IMR-90 (cell line): ENCODE measurements at regions not wholly inside any gene's neighbourhood (a gene's known extent, or its start where the extent isn't known, plus 50 kb on each side); places are given as distances from the start of the nearest gene placed in this dataset.

Experiments used
- ATAC-seq: fragments of 200-7000 bp; cut with Tn5 transposase; 2 replicates; pipeline ENCODE4 v1.9.1; 2020; ENCODE audit warnings: low read depth, mild to moderate bottlenecking, moderate library complexity
- BruUV-seq: library from RNA; stranded (reverse); fragments of 400-500 nt; replicated peaks from 2 replicates; lab custom pipeline; 2021; lab: Mats Ljungman, UMichigan
- CTCF ChIA-PET: fragments of 300-600 bp; formaldehyde crosslinking; extraction: SDS; loops from one replicate; lab custom pipeline; 2021; ENCODE audit warnings: antibody characterized with exemption; lab: Yijun Ruan, JAX
- POLR2A ChIA-PET: fragments of 300-600 bp; sonication (Branson Sonifier 250); formaldehyde crosslinking; loops from one replicate; lab custom pipeline; 2022; ENCODE audit warnings: antibody characterized with exemption; ENCODE audit not compliant: unreplicated experiment; lab: Charles Lee
- DNase-seq: peaks from one replicate; pipeline ENCODE4 v3.0.0; 2013
- H2AFZ ChIP-seq: replicated peaks from 2 replicates; pipeline ENCODE3; 2013; ENCODE audit warnings: low read length, mild to moderate bottlenecking; ENCODE audit not compliant: poor library complexity
- H2AK5ac ChIP-seq: 2 replicates; pipeline ENCODE4 v1.6.1; 2013; ENCODE audit warnings: low read depth, low read length, inconsistent platforms
- H2AK9ac ChIP-seq: replicated peaks from 2 replicates; pipeline ENCODE3; 2013; ENCODE audit warnings: mild to moderate bottlenecking, low read depth, low read length, moderate library complexity; ENCODE audit not compliant: poor library complexity
- H2BK120ac ChIP-seq: 2 replicates; pipeline ENCODE4 v1.6.1; 2013; ENCODE audit warnings: low read depth, low read length, inconsistent platforms
- H2BK15ac ChIP-seq: 3 replicates; pipeline ENCODE4 v1.6.1; 2013; ENCODE audit warnings: low read depth, low read length, inconsistent platforms
- H2BK20ac ChIP-seq: 2 replicates; pipeline ENCODE4 v1.6.1; 2013; ENCODE audit warnings: low read depth, mild to moderate bottlenecking, inconsistent platforms, low read length, moderate library complexity
- H2BK5ac ChIP-seq: 2 replicates; pipeline ENCODE4 v1.6.1; 2013; ENCODE audit warnings: mild to moderate bottlenecking, low read depth, low read length, inconsistent platforms; ENCODE audit not compliant: poor library complexity, severe bottlenecking
- H3K14ac ChIP-seq: replicated peaks from 2 replicates; pipeline ENCODE4 v1.6.1; 2013; ENCODE audit warnings: low read depth, low read length, inconsistent platforms
- H3K18ac ChIP-seq: 2 replicates; pipeline ENCODE4 v1.6.1; 2013; ENCODE audit warnings: low read depth, low read length, control low read depth
- H3K23ac ChIP-seq: 2 replicates; pipeline ENCODE4 v1.6.1; 2013; ENCODE audit warnings: low read depth, low read length, inconsistent platforms
- H3K27ac ChIP-seq: 2 replicates; pipeline ENCODE4 v1.5.1; 2013; ENCODE audit warnings: mild to moderate bottlenecking, control low read depth, low read length; ENCODE audit not compliant: insufficient read depth
- H3K27me3 ChIP-seq: 2 replicates; pipeline ENCODE4 v1.6.1; 2013; ENCODE audit warnings: low read length; ENCODE audit not compliant: control insufficient read depth, insufficient read depth
- H3K36me3 ChIP-seq: 2 replicates; pipeline ENCODE4 v1.6.1; 2013; ENCODE audit warnings: low read length, mixed read lengths; ENCODE audit not compliant: control insufficient read depth, insufficient read depth
- H3K4ac ChIP-seq: 2 replicates; pipeline ENCODE4 v1.6.1; 2013; ENCODE audit warnings: low read depth, low read length, inconsistent platforms
- H3K4me1 ChIP-seq: 2 replicates; pipeline ENCODE4 v1.6.1; 2013; ENCODE audit warnings: low read length, mixed read lengths; ENCODE audit not compliant: control insufficient read depth, insufficient read depth
- H3K4me2 ChIP-seq: 2 replicates; pipeline ENCODE4 v1.6.1; 2013; ENCODE audit warnings: low read depth, mild to moderate bottlenecking, control low read depth, low read length, moderate library complexity
- H3K4me3 ChIP-seq: 2 replicates; pipeline ENCODE4 v1.5.1; 2013; ENCODE audit warnings: low read depth, mild to moderate bottlenecking, control low read depth, low read length, moderate library complexity; ENCODE audit not compliant: insufficient read depth
- H3K56ac ChIP-seq: 2 replicates; pipeline ENCODE4 v1.6.1; 2013; ENCODE audit warnings: low read length, inconsistent platforms; ENCODE audit not compliant: insufficient read depth; ENCODE audit errors: extremely low read depth
- H3K79me1 ChIP-seq, 2 experiments: 2 replicates each; pipeline ENCODE4 v1.6.1; 2013; ENCODE audit warnings: low read length in 2 of 2, inconsistent platforms in 1 of 2, low read depth in 1 of 2
- H3K9ac ChIP-seq: 2 replicates; pipeline ENCODE4 v1.6.1; 2013; ENCODE audit warnings: low read depth, low read length, control low read depth
- H3K9me1 ChIP-seq: 2 replicates; pipeline ENCODE4 v1.6.1; 2013; ENCODE audit warnings: low read length, inconsistent platforms; ENCODE audit not compliant: insufficient read depth
- H3K9me3 ChIP-seq: 2 replicates; pipeline ENCODE4 v1.6.1; 2013; ENCODE audit warnings: low read length; ENCODE audit not compliant: control insufficient read depth, insufficient read depth
- H4K20me1 ChIP-seq: 2 replicates; pipeline ENCODE4 v1.6.1; 2013; ENCODE audit warnings: low read length, inconsistent platforms; ENCODE audit not compliant: insufficient read depth
- H4K5ac ChIP-seq: 2 replicates; pipeline ENCODE4 v1.6.1; 2013; ENCODE audit warnings: mild to moderate bottlenecking, low read depth, low read length, control low read depth
- H4K8ac ChIP-seq, 2 experiments: 2 replicates each; pipeline ENCODE4 v1.6.1; 2013; ENCODE audit warnings: low read depth in 2 of 2, low read length in 2 of 2, control low read depth in 1 of 2, inconsistent platforms in 1 of 2
- H4K91ac ChIP-seq: 2 replicates; pipeline ENCODE4 v1.6.1; 2013; ENCODE audit warnings: low read depth, low read length, inconsistent platforms; ENCODE audit not compliant: insufficient read depth
- RCOR1 ChIP-seq: IDR thresholded peaks from 2 replicates; pipeline ENCODE4 v1.6.1; 2012; ENCODE audit warnings: mild to moderate bottlenecking, low read length, improper control_type of control experiment; ENCODE audit not compliant: insufficient replicate concordance
- WGBS, 2 experiments: methylation state at CpG; one replicate each; pipeline versions ENCODE4 v1.1.5 to v1.1.7; 2013; ENCODE audit warnings: missing lambda C conversion rate in 2 of 2; ENCODE audit not compliant: insufficient read length in 1 of 2; ENCODE audit errors: extremely low coverage in 2 of 2; 5-methylcytosine and 5-hydroxymethylcytosine counted together
- dilution Hi-C: fragments of 300-500 bp; cut with HindIII; formaldehyde crosslinking; loops from one replicate; pipeline ENCODE4 v1.14.3; 2018; ENCODE audit warnings: low sequenced_read_pairs; ENCODE audit not compliant: unreplicated experiment
- in situ Hi-C: fragments of 300-500 bp; cut with MboI; formaldehyde crosslinking; loops from 3 replicates; pipeline ENCODE4 v1.14.3; 2019; ENCODE audit warnings: low sequenced_read_pairs, inconsistent platforms, mixed read lengths
- intact Hi-C: fragments of 100-400 bp; cut with micrococcal nuclease; formaldehyde crosslinking; loops from 2 replicates; pipeline ENCODE4 v1.10.0; 2022

DNA sequence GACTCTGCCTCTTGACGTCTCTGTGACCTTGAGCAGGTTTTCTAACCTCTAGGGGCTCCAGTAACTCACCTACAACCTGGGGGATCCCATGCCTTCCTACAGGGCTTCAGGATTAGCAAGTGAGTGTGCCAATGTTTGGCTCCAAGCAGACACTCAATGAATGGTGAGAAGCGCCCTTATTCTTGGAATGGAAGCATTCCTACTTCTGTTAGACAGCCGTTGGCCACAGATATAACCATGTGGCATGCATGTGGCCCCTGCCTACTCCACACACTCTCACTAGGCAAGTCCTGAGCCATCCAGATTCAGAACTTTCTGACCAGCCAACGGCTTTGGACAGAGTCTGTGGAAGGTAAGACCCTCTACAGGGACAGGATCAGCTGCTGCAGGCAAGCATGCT is 108.9 kb upstream of the LYZL2 start:
- Histone ChIP-seq H4K8ac (peak overlapping the region; percentile 90 to 97), H4K20me1 (no peaks in the 10 kb centered on the region), H3K4me1 (peaks cover 7% of the 10 kb centered on the region), H3K9me1 (peaks cover 19% of the 10 kb centered on the region), H3K23ac (no peak overlapping the region; the same call in 1 of the 2 replicates), H4K91ac (peak overlapping the region; percentile 99), H3K18ac (peak overlapping the region; percentile 90), H3K27ac (peak overlapping the region; percentile 97), H3K9ac (no peak overlapping the region), H3K4me2 (no peak overlapping the region), H3K79me1 (peaks cover 0 to 11% of the 10 kb centered on the region in 2 experiments; a peak in 2 of 4 replicates), H3K4ac (peak overlapping the region; percentile 92), H3K27me3 (no peaks in the 10 kb centered on the region), H3K14ac (peak overlapping the region; percentile 99), H3K56ac (peak overlapping the region; percentile 17; the same call in 1 of the 2 replicates), H2AFZ (peak overlapping the region; percentile 57), H2BK20ac (peak overlapping the region; percentile 100), H2AK9ac (peak overlapping the region; percentile 86), H3K36me3 (no peaks in the 10 kb centered on the region), H2BK15ac (peak overlapping the region; percentile 100), H2BK120ac (peak overlapping the region; percentile 97), H4K5ac (peak overlapping the region; percentile 99), H2AK5ac (peak overlapping the region; percentile 100), H2BK5ac (peak overlapping the region; percentile 97), H3K9me3 (no peaks in the 10 kb centered on the region), H3K4me3 (no peak overlapping the region)
- dilution Hi-C loops (no loop called here), intact Hi-C loops (loop anchor here (5.0 kb wide), 1 partner anchor 294 kb away; the partner anchor contains the start of gene ZNF438), in situ Hi-C loops (no loop called here)
- ChIA-PET CTCF (no interaction called here), POLR2A (no interaction called here)
- ATAC-seq = no peak
- no peak for DNase-seq
- no TSS peak for BruUV-seq
- no peak for TF ChIP-seq RCOR1
- 90% methylated on average over 2 of the region's 4 CpGs; no CpG with 5 or more reads in 1 of the 2 experiments for WGBS, 2 experiments
